ENCODE measurements at regions not wholly inside any gene's neighbourhood (a gene's known extent, or its start where the extent isn't known, plus 50 kb on each side); places are given as distances from the start of the nearest gene placed in this dataset.

- no peak for TF ChIP-seq POLR2A (IDR thresholded peaks at IDR 0.05)
- TF ChIP-seq, protein P1, sequence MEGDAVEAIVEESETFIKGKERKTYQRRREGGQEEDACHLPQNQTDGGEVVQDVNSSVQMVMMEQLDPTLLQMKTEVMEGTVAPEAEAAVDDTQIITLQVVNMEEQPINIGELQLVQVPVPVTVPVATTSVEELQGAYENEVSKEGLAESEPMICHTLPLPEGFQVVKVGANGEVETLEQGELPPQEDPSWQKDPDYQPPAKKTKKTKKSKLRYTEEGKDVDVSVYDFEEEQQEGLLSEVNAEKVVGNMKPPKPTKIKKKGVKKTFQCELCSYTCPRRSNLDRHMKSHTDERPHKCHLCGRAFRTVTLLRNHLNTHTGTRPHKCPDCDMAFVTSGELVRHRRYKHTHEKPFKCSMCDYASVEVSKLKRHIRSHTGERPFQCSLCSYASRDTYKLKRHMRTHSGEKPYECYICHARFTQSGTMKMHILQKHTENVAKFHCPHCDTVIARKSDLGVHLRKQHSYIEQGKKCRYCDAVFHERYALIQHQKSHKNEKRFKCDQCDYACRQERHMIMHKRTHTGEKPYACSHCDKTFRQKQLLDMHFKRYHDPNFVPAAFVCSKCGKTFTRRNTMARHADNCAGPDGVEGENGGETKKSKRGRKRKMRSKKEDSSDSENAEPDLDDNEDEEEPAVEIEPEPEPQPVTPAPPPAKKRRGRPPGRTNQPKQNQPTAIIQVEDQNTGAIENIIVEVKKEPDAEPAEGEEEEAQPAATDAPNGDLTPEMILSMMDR (IDR thresholded peaks at IDR 0.05) = no peak
These were observed 202.2 kb upstream of the ADAMTS9 start for GRCh38 chr3:64890006-64890405.

Data from ovary (tissue), 3 donors.